SU-DHL-6 (cell line): ENCODE measurements at regions not wholly inside any gene's neighbourhood (a gene's known extent, or its start where the extent isn't known, plus 50 kb on each side); places are given as distances from the start of the nearest gene placed in this dataset.

Experiments used
- H2AFZ ChIP-seq: fragments of 200-600 bp; sonication (generic); 2 replicates; pipeline ENCODE4 v1.6.1; 2014; ENCODE audit warnings: low read depth, mild to moderate bottlenecking, moderate library complexity, mixed read lengths, antibody characterized with exemption, low read length; ENCODE audit not compliant: severe bottlenecking
- H3F3A ChIP-seq: fragments of 200-600 bp; shearing (Covaris generic); 2 replicates; pipeline ENCODE4 v1.6.0; 2016; ENCODE audit warnings: antibody characterized with exemption, mild to moderate bottlenecking; ENCODE audit not compliant: insufficient read depth
- H3K27ac ChIP-seq: fragments of 200-600 bp; sonication (generic); 2 replicates; pipeline ENCODE4 v1.5.1; 2016; ENCODE audit warnings: low read depth, mild to moderate bottlenecking, low read length, moderate library complexity, mixed read lengths
- H3K27me3 ChIP-seq: fragments of 200-600 bp; sonication (generic), shearing (Covaris generic); 2 replicates; pipeline ENCODE4 v1.6.0; 2014; ENCODE audit warnings: mild to moderate bottlenecking, low read length
- H3K36me3 ChIP-seq: fragments of 200-600 bp; sonication (generic); 2 replicates; pipeline ENCODE4 v1.6.1; 2014; ENCODE audit warnings: mild to moderate bottlenecking, low read length, mixed read lengths
- H3K4me2 ChIP-seq: fragments of 300-600, 200-600 bp; shearing (Covaris generic), sonication (generic); 2 replicates; pipeline ENCODE4 v1.6.0; 2014; ENCODE audit warnings: low read length, low read depth, mild to moderate bottlenecking; ENCODE audit not compliant: poor library complexity, severe bottlenecking
- H3K4me3 ChIP-seq: fragments of 200-600 bp; sonication (generic); 2 replicates; pipeline ENCODE4 v1.5.1; 2014; ENCODE audit warnings: antibody characterized with exemption, low read length, mild to moderate bottlenecking, mixed read lengths; ENCODE audit not compliant: insufficient read depth, poor library complexity, severe bottlenecking
- H3K79me2 ChIP-seq: fragments of 200-600 bp; sonication (generic); 2 replicates; pipeline ENCODE4 v1.6.1; 2014; ENCODE audit warnings: mild to moderate bottlenecking, low read length, moderate library complexity; ENCODE audit not compliant: insufficient read depth
- H3K9ac ChIP-seq: fragments of 200-600 bp; sonication (generic); 2 replicates; pipeline ENCODE4 v1.7.0; 2014; ENCODE audit warnings: mild to moderate bottlenecking, low read length
- H3K9me2 ChIP-seq: fragments of 200-600 bp; sonication (generic); replicated peaks from 2 replicates; pipeline ENCODE4 v1.6.1; 2014; ENCODE audit warnings: low read length; ENCODE audit not compliant: insufficient read depth
- H3K9me3 ChIP-seq: fragments of 200-600 bp; sonication (generic); 2 replicates; pipeline ENCODE4 v1.6.1; 2014; ENCODE audit warnings: low read length, mixed read lengths; ENCODE audit not compliant: insufficient read depth
- H4K20me1 ChIP-seq: fragments of 200-600 bp; sonication (generic); 2 replicates; pipeline ENCODE4 v1.6.1; 2014; ENCODE audit warnings: low read depth, mild to moderate bottlenecking, antibody characterized with exemption, low read length, moderate library complexity, mixed read lengths
- EZH2phosphoT487 ChIP-seq: fragments of 200-600 bp; sonication (generic), shearing (Covaris generic); conservative IDR thresholded peaks from 2 replicates; pipeline ENCODE4 v1.6.1; 2018; ENCODE audit warnings: mild to moderate bottlenecking, antibody characterized with exemption, low read length, moderate library complexity, mixed read lengths
- TF ChIP-seq, protein P1 (sequence below): fragments of 200-600 bp; sonication (generic); IDR thresholded peaks from one replicate; pipeline ENCODE4 v1.5.1; 2017; ENCODE audit warnings: antibody characterized with exemption, mild to moderate bottlenecking, low read length, moderate library complexity; ENCODE audit not compliant: insufficient read depth, poor library complexity, severe bottlenecking

DNA sequence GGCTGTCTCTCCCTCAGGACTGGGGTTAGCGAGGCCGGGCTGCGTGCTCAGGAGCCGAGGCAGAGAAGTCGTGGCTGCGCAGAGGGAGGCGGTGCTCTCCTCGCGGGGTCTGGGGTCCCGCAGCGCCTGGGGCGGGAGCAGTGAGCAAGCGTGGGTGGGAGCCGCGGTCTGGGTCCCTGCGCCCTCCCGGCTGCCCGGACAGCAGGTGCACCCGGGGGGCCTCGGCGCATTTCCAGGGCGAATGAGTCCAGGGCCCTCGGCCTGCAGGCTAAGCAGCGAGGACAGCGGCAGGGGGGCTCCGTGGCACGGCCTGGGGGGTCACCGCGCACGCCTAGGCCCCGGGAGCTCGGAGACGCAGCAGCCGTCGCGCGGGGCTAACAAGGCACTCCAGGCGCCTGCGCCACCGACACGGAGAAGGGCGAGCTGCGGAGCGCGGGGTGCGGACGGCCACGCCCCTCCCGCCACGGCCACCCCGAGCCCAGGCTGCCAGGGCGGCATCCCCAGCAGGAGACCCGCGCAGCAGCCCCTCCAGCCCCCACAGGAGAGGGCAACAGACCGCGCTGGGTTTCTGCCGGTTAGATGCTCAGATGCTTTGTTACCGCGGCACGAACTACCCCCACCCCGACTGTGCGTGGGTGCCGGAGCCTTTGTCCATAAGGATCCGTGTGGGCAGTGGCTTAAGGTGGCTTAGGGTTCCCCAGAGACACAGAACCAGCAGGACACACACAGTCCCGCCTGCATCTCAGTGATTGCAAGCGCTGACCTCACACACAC lies 117.7 kb upstream of the C14orf180 start:
- Histone ChIP-seq H2AFZ (no peak overlapping the region), H3K9me2 (no peaks in the 10 kb centered on the region), H3K27me3 (no peaks in the 10 kb centered on the region), H3K4me3 (no peak overlapping the region), H3K79me2 (no peaks in the 10 kb centered on the region), H3K36me3 (no peaks in the 10 kb centered on the region), H3K9me3 (no peaks in the 10 kb centered on the region), H4K20me1 (no peaks in the 10 kb centered on the region), H3K9ac (no peak overlapping the region), H3K4me2 (no peak overlapping the region), H3K27ac (no peak overlapping the region), H3F3A (no peaks in the 10 kb centered on the region)
- TF ChIP-seq, protein P1, sequence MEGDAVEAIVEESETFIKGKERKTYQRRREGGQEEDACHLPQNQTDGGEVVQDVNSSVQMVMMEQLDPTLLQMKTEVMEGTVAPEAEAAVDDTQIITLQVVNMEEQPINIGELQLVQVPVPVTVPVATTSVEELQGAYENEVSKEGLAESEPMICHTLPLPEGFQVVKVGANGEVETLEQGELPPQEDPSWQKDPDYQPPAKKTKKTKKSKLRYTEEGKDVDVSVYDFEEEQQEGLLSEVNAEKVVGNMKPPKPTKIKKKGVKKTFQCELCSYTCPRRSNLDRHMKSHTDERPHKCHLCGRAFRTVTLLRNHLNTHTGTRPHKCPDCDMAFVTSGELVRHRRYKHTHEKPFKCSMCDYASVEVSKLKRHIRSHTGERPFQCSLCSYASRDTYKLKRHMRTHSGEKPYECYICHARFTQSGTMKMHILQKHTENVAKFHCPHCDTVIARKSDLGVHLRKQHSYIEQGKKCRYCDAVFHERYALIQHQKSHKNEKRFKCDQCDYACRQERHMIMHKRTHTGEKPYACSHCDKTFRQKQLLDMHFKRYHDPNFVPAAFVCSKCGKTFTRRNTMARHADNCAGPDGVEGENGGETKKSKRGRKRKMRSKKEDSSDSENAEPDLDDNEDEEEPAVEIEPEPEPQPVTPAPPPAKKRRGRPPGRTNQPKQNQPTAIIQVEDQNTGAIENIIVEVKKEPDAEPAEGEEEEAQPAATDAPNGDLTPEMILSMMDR: no peak
- no peak for TF ChIP-seq EZH2phosphoT487

- H4K20me1 ChIP-seq: no peaks in the 10 kb centered on the region
- H3K27ac ChIP-seq: no peak overlapping the region
- no peaks in the 10 kb centered on the region for H3F3A ChIP-seq
- H3K9me3 ChIP-seq: no peaks in the 10 kb centered on the region
- no peaks in the 10 kb centered on the region for H3K36me3 ChIP-seq
- H3K27me3 ChIP-seq: no peaks in the 10 kb centered on the region
- no peaks in the 10 kb centered on the region for H3K79me2 ChIP-seq
- no peak overlapping the region for H2AFZ ChIP-seq
- no peak for TF ChIP-seq EZH2phosphoT487
- TF ChIP-seq, protein P1: no peak
- no peaks in the 10 kb centered on the region for H3K9me2 ChIP-seq
- H3K4me2 ChIP-seq: no peak overlapping the region
- no peak overlapping the region for H3K4me3 ChIP-seq
- H3K9ac ChIP-seq: no peak overlapping the region
These were observed 116.6 kb upstream of the C14orf180 start for GRCh38 chr14:104462651-104463630.

GRCh38 chr14:104464907-104465306 lies 114.7 kb upstream of the C14orf180 start:
- no peaks in the 10 kb centered on the region for H3K36me3 ChIP-seq
- TF ChIP-seq, protein P1: no peak
- TF ChIP-seq EZH2phosphoT487: no peak
- no peak overlapping the region for H3K27ac ChIP-seq
- no peaks in the 10 kb centered on the region for H3K9me3 ChIP-seq
- no peaks in the 10 kb centered on the region for H3K79me2 ChIP-seq
- no peaks in the 10 kb centered on the region for H4K20me1 ChIP-seq
- H3K9me2 ChIP-seq: no peaks in the 10 kb centered on the region
- H2AFZ ChIP-seq: no peak overlapping the region
- no peak overlapping the region for H3K9ac ChIP-seq
- H3F3A ChIP-seq: no peaks in the 10 kb centered on the region
- H3K27me3 ChIP-seq: no peaks in the 10 kb centered on the region
- no peak overlapping the region for H3K4me2 ChIP-seq
- H3K4me3 ChIP-seq: no peak overlapping the region
